Keratinocyte (primary cell): ENCODE measurements at regions not wholly inside any gene's neighbourhood (a gene's known extent, or its start where the extent isn't known, plus 50 kb on each side); places are given as distances from the start of the nearest gene placed in this dataset.
"Not testable (repeated sequence)": the region's sequence is repeated elsewhere in the genome, so short reads cannot be mapped to it uniquely, and the experiment has no call there.

Experiments used
- EZH2 ChIP-seq: IDR thresholded peaks from one replicate; pipeline ENCODE4 v1.6.1; 2012; ENCODE audit warnings: inconsistent platforms, mild to moderate bottlenecking, low read length, moderate library complexity
- TF ChIP-seq, protein P1 (sequence below), 3 experiments: IDR thresholded peaks in 1 of 3; conservative IDR thresholded peaks in 1 of 3; optimal IDR thresholded peaks in 1 of 3; 2 replicates in 2 of 3; 3 replicates in 1 of 3; pipeline versions ENCODE3 to v1.5.1; 2011; ENCODE audit warnings: low read length in 3 of 3, mild to moderate bottlenecking in 3 of 3, moderate library complexity in 2 of 3, control low read depth in 1 of 3, inconsistent platforms in 1 of 3; ENCODE audit not compliant: insufficient read depth in 2 of 3; ENCODE audit errors: extremely low read depth in 1 of 3

DNA sequence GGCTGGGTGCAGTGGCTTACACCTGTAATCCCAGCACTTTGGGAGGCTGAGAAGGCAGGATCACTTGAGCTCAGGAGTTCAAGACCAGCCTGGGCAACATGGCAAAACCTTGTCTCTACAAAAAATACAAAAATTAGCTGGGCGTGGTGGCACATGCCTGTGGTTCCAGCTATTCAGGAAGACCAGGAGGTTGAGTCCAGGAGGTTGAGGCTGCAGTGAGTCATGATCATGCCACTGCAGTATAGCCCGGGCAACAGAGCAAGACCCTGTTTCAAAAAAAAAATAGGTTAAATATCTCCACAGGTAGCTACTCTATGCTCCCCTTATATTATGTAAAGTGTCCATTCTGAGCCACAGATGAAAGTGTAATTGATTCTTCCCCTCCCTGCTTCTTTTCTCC is 89.3 kb upstream of the MYO3A start:
- TF ChIP-seq, protein P1, sequence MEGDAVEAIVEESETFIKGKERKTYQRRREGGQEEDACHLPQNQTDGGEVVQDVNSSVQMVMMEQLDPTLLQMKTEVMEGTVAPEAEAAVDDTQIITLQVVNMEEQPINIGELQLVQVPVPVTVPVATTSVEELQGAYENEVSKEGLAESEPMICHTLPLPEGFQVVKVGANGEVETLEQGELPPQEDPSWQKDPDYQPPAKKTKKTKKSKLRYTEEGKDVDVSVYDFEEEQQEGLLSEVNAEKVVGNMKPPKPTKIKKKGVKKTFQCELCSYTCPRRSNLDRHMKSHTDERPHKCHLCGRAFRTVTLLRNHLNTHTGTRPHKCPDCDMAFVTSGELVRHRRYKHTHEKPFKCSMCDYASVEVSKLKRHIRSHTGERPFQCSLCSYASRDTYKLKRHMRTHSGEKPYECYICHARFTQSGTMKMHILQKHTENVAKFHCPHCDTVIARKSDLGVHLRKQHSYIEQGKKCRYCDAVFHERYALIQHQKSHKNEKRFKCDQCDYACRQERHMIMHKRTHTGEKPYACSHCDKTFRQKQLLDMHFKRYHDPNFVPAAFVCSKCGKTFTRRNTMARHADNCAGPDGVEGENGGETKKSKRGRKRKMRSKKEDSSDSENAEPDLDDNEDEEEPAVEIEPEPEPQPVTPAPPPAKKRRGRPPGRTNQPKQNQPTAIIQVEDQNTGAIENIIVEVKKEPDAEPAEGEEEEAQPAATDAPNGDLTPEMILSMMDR (optimal IDR thresholded peaks at IDR 0.05 in 1 of 3, IDR thresholded peaks at IDR 0.05 in 1 of 3, conservative IDR thresholded peaks at IDR 0.05 in 1 of 3; ENCODE audit: extremely low read depth in 1 of 3, insufficient read depth in 2 of 3, low read length in 3 of 3), result not testable (repeated sequence)
- not testable (repeated sequence) for TF ChIP-seq EZH2
